ENCODE measurements at regions not wholly inside any gene's neighbourhood (a gene's known extent, or its start where the extent isn't known, plus 50 kb on each side); places are given as distances from the start of the nearest gene placed in this dataset.

DNA sequence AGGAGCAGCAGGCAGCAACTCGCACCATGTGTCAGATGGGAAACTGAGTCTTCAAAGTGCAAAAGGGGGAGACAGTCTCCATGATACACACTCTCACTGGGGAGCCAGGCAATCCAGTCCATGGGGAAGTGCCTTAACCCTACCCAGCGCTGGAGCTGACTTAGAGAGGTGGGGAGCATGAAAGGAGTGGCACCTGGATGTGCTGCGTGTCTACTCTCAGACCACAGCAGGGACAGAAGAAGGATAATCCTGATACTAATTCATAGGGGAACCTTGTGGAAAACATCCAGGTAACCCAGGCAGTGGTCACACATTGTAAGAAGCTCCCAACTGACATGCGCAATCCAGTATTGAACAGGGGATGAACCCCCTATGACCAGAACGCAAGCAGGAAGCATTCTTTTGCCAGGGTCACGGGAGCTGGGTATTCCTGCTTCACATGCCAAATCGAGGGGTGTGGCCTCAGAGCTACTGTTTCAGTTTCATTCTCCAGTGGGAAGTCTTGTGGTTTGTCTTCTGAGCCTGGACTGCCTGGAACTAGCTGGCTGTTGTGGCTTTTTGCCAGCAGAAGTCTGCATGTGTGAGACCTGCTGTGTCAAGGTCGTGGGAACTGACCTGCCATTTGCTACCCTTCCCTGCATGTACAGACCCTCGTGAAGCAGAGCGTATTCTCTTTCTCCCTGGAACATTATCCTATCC, 367.6 kb upstream of the NDN start (continued):
- TF ChIP-seq, protein P1, sequence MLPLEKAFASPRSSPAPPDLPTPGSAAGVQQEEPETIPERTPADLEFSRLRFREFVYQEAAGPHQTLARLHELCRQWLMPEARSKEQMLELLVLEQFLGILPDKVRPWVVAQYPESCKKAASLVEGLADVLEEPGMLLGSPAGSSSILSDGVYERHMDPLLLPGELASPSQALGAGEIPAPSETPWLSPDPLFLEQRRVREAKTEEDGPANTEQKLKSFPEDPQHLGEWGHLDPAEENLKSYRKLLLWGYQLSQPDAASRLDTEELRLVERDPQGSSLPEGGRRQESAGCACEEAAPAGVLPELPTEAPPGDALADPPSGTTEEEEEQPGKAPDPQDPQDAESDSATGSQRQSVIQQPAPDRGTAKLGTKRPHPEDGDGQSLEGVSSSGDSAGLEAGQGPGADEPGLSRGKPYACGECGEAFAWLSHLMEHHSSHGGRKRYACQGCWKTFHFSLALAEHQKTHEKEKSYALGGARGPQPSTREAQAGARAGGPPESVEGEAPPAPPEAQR (tag by site-specific recombination; IDR thresholded peaks at IDR 0.05), result no peak
- TF ChIP-seq KLF8 (tag by site-specific recombination; IDR thresholded peaks at IDR 0.05) (no peak), ZNF596 (tag by site-specific recombination; IDR thresholded peaks at IDR 0.05) (no peak), ZNF248 (tag by site-specific recombination; IDR thresholded peaks at IDR 0.05) (no peak), KLF9 (tag by site-specific recombination; IDR thresholded peaks at IDR 0.05; ENCODE audit: low read depth) (no peak)
- TF ChIP-seq, protein P2, sequence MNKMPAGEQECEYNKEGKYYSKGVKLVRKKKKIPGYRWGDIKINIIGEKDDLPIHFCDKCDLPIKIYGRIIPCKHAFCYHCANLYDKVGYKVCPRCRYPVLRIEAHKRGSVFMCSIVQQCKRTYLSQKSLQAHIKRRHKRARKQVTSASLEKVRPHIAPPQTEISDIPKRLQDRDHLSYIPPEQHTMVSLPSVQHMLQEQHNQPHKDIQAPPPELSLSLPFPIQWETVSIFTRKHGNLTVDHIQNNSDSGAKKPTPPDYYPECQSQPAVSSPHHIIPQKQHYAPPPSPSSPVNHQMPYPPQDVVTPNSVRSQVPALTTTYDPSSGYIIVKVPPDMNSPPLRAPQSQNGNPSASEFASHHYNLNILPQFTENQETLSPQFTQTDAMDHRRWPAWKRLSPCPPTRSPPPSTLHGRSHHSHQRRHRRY (tag by site-specific recombination; IDR thresholded peaks at IDR 0.05), result no peak

DNA sequence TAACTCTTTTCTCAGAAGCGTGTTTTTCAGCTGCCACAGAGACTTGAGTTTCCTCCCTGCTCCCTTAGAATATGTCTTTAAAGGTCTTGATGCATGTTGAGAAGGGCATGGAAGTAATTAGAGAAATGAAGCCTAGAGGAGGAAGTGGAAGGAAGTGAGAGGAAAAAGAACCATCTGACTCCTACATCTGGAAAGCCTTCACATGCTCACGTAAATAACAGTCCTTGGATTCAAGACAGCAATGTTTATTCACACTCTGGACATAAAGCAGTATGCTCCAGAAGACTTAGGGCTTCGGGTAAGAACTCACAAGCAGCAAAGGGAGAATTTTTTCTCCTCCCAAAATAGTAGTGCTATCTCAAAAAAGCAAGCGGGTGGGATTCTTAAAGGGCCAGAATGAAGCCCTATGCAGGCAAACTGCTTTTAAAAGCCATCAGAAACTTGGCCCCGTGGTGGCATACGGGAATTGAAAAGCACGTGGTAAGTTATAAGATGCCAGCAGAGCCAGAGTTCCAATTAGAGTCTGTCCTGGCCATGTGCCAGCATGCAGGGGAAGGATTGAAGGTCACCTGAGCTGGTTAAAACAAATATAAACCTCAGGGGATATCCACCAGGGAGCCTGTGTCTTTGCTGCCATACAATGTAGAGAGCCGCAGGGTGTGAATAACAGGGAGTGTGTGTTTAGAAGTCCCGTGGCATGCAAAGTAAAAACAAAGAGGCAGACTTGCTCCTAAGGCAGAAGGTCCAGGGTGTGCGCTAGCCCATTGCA, 380.8 kb upstream of the NDN start:
- no peak overlapping the region for H3K4me3 ChIP-seq (ENCODE audit: low read depth, low read length)
- TF ChIP-seq, protein P3, sequence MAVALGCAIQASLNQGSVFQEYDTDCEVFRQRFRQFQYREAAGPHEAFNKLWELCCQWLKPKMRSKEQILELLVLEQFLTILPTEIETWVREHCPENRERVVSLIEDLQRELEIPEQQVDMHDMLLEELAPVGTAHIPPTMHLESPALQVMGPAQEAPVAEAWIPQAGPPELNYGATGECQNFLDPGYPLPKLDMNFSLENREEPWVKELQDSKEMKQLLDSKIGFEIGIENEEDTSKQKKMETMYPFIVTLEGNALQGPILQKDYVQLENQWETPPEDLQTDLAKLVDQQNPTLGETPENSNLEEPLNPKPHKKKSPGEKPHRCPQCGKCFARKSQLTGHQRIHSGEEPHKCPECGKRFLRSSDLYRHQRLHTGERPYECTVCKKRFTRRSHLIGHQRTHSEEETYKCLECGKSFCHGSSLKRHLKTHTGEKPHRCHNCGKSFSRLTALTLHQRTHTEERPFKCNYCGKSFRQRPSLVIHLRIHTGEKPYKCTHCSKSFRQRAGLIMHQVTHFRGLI (tag by site-specific recombination; IDR thresholded peaks at IDR 0.05), result no peak
- TF ChIP-seq, protein P1 (tag by site-specific recombination; IDR thresholded peaks at IDR 0.05), result no peak
- TF ChIP-seq ZNF394 (tag by site-specific recombination; IDR thresholded peaks at IDR 0.05; ENCODE audit: borderline replicate concordance), result no peak
- TF ChIP-seq, protein P4, sequence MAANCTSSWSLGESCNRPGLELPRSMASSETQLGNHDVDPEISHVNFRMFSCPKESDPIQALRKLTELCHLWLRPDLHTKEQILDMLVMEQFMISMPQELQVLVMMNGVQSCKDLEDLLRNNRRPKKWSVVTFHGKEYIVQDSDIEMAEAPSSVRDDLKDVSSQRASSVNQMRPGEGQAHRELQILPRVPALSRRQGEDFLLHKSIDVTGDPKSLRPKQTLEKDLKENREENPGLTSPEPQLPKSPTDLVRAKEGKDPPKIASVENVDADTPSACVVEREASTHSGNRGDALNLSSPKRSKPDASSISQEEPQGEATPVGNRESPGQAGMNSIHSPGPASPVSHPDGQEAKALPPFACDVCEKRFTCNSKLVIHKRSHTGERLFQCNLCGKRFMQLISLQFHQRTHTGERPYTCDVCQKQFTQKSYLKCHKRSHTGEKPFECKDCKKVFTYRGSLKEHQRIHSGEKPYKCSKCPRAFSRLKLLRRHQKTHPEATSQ (tag by site-specific recombination; IDR thresholded peaks at IDR 0.05), result no peak
- TF ChIP-seq KLF1 (tag by site-specific recombination; IDR thresholded peaks at IDR 0.05), result no peak
- no peak for TF ChIP-seq HOXD13 (CRISPR knock-in tag; IDR thresholded peaks at IDR 0.05; ENCODE audit: borderline replicate concordance)
- no peaks in the 10 kb centered on the region for H3K36me3 ChIP-seq (ENCODE audit: control insufficient read depth in 2 of 2, insufficient read depth in 1 of 2, low read length in 2 of 2)
- no peaks in the 10 kb centered on the region for H3K9me3 ChIP-seq (ENCODE audit: control insufficient read depth, insufficient read depth, low read depth, low read length)
- H3K4me1 ChIP-seq (ENCODE audit: control insufficient read depth, insufficient read depth, low read length), result no peaks in the 10 kb centered on the region
- H3K27ac ChIP-seq (ENCODE audit: extremely low read depth, low read depth, low read length), result no peak overlapping the region
- ChIA-PET POLR2A (no interaction called here), CTCF (no interaction called here)

DNA sequence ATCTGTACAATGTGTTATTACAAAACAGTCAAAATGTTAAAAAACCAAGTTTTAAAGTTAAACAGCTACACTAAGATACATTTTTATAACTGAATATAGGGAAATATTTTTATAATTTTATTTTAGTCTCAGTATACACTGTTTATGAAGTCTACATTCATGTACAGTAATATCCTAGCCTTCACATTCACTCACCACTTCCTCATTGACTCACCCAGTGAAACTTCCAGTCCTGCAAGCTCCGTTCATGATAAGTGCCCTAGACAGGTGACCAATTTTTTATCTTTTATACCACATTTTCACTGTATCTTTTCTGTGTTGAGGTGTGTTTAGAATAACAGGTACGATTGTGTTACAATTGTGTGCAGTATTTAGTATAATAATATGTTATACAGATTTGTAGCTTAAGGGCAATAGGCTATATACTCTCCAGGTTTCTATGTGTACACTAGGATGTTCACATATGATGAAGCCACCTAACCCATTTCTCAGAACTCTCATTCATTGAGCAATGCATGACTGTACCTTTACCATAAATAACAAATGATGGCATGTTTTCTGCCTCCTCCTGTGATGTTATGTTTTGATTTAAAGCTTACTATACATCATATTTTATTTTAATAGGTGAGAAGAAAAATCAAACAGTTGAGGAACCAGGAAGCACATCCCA, 388.4 kb upstream of the NDN start:
- Histone ChIP-seq H3K27ac (ENCODE audit: extremely low read depth, low read depth, low read length) (no peak overlapping the region), H3K4me3 (ENCODE audit: low read depth, low read length) (no peak overlapping the region), H3K9me3 (ENCODE audit: control insufficient read depth, insufficient read depth, low read depth, low read length) (no peaks in the 10 kb centered on the region), H3K36me3 (ENCODE audit: control insufficient read depth in 2 of 2, insufficient read depth in 1 of 2, low read length in 2 of 2) (no peaks in the 10 kb centered on the region), H3K4me1 (ENCODE audit: control insufficient read depth, insufficient read depth, low read length) (no peaks in the 10 kb centered on the region)
- ChIA-PET CTCF (interaction anchor here (0.6 kb wide), 1 partner anchor 18 kb away, joined by 3 read pairs; no protein-coding TSS in a partner anchor), POLR2A (no interaction called here)
- TF ChIP-seq MYNN (tag by site-specific recombination; IDR thresholded peaks at IDR 0.05; ENCODE audit: borderline replicate concordance) (no peak), GLI4 (tag by site-specific recombination; IDR thresholded peaks at IDR 0.05) (no peak), ZFP3 (tag by site-specific recombination; IDR thresholded peaks at IDR 0.05; ENCODE audit: low read depth) (no peak), ZNF274 (IDR thresholded peaks at IDR 0.05; ENCODE audit: low read length) (no peak), ZNF274 (tag by site-specific recombination; IDR thresholded peaks at IDR 0.05; ENCODE audit: borderline replicate concordance) (no peak), TCF7L2 (IDR thresholded peaks at IDR 0.05; ENCODE audit: borderline replicate concordance, low read depth, low read length) (no peak), KLF7 (tag by site-specific recombination; IDR thresholded peaks at IDR 0.05; ENCODE audit: borderline replicate concordance) (no peak)
- TF ChIP-seq, protein P5, sequence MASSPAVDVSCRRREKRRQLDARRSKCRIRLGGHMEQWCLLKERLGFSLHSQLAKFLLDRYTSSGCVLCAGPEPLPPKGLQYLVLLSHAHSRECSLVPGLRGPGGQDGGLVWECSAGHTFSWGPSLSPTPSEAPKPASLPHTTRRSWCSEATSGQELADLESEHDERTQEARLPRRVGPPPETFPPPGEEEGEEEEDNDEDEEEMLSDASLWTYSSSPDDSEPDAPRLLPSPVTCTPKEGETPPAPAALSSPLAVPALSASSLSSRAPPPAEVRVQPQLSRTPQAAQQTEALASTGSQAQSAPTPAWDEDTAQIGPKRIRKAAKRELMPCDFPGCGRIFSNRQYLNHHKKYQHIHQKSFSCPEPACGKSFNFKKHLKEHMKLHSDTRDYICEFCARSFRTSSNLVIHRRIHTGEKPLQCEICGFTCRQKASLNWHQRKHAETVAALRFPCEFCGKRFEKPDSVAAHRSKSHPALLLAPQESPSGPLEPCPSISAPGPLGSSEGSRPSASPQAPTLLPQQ (tag by site-specific recombination; IDR thresholded peaks at IDR 0.05), result no peak
- TF ChIP-seq, protein P6, sequence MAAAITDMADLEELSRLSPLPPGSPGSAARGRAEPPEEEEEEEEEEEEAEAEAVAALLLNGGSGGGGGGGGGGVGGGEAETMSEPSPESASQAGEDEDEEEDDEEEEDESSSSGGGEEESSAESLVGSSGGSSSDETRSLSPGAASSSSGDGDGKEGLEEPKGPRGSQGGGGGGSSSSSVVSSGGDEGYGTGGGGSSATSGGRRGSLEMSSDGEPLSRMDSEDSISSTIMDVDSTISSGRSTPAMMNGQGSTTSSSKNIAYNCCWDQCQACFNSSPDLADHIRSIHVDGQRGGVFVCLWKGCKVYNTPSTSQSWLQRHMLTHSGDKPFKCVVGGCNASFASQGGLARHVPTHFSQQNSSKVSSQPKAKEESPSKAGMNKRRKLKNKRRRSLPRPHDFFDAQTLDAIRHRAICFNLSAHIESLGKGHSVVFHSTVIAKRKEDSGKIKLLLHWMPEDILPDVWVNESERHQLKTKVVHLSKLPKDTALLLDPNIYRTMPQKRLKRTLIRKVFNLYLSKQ (tag by site-specific recombination; IDR thresholded peaks at IDR 0.05; ENCODE audit: borderline replicate concordance), result no peak

Data from HEK293 (cell line).